DMS153 (cell line): ENCODE measurements at regions not wholly inside any gene's neighbourhood (a gene's known extent, or its start where the extent isn't known, plus 50 kb on each side); places are given as distances from the start of the nearest gene placed in this dataset.
A peak's percentile ranks its signal among the peaks of the same experiment; 100 is the strongest.
"Not testable (repeated sequence)": the region's sequence is repeated elsewhere in the genome, so short reads cannot be mapped to it uniquely, and the experiment has no call there.

ENCODE experiments used
- DNase-seq: peaks from one replicate; lab custom pipeline; 2025; lab: John Stamatoyannopoulos, UW

GRCh38 chr4:133316909-133317308 lies 167.8 kb downstream of the PCDH10 start:
- DNase-seq: no peak

DNA sequence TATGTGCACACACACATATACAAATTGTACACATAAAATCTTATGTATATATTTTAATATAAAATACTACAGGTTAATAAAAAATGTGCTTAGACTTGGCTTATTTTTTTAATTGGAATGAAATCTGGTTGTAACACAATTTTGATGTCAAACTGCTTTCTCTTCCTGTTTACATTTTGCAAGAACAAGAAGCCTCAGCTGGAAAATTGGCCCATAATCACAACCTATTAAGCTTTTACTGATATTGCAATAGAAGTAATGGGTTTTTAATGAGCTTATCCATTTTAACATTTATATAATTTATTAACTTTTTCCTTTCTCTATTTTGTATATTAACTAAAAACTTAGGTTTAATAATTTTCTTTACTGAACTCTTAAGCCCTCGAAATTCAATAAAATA lies 165.9 kb downstream of the PCDH10 start:
- DNase-seq: no peak

GRCh38 chr4:133287396-133287795 lies 138.3 kb downstream of the PCDH10 start:
- no peak for DNase-seq

DNA sequence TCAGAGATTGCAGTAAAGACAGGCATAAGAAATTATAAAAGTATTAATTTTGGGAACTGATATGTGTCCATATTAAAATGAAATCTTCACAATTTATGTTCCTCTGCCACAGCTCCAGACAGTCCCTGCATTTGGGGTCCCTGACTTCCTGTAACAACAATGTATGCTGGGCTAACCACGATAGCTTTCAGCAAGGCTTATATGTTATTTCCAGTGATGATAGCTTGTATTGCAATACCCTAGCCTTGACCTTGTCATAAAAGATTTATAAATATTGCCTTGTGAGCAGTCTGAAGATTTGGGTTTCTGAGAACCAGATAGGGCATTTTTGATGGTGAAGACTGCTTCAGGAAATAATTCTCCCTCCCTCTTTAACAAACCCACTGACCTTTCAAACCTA lies 129.5 kb downstream of the PCDH10 start:
- DNase-seq: no peak

DNA sequence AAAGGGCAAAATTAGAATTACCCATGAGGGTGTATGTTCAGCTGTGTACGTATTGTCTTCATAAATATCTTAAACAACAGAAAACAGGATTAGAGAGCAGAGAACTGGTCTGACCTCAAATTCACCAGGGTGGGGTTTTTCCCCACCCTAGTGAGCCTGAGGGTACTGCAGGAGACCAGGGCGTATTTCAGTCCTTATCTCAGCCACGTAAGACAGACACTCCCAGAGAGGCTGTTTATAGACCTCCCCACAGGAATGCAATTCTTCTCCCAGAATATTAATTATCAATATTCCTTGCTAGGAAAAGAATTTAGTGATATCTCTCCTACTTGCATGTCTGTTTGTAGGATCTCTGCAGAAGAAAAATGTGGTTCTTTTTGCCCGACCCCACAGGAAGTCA lies 128.8 kb downstream of the PCDH10 start:
- DNase-seq: not testable (repeated sequence)

GRCh38 chr4:133275246-133275645 lies 126.2 kb downstream of the PCDH10 start:
- DNase-seq: no peak

GRCh38 chr4:133273401-133273800 lies 124.3 kb downstream of the PCDH10 start:
- DNase-seq: no peak

DNA sequence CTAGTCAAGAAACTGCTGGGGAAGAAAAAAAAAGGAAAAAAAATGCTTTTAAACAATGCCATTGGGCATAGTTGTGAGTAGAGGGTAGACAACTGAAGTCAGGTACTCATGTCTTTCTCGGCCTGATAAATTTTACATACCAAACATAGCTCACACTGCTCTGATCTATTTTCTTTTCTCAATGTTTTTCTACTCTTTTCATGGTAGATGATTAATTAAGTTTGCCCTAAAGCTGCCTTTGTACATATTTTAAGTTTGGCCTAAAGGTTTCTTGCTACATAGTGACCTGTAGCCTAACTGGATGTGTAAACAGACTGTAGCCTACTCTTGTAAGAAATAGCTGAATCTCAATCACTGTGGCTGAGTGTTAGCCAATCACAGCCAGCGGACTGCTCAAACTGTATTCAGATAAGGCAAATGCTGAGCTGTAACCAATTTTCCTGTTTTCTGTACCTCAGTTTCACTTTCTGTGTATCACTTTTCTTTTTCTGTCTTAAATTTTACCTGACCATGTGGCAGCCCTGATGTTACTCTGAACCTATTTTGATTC lies 121.0 kb downstream of the PCDH10 start:
- DNase-seq: no peak

GRCh38 chr4:133268205-133268604 lies 119.1 kb downstream of the PCDH10 start:
- no peak for DNase-seq

DNA sequence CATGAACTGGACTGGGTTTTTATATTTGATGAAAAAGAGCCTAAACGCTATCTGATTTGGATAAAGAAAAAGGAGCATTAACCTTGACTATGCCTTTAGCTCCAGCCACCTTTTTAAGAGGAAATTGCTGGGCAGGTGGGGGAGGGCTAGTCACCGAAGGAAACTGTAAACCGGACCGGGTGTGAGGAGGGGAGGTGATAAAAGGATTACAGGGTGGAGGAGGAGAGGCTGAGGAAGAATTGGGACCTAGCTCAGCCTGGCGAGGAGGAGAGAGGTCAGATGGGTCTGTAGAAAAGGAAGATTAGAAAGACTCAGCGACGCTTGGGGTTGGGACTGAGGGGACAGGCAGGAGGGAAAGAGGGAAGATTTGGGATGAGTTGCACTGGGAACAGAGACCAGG lies 118.4 kb downstream of the PCDH10 start:
- DNase-seq: not testable (repeated sequence)

DNA sequence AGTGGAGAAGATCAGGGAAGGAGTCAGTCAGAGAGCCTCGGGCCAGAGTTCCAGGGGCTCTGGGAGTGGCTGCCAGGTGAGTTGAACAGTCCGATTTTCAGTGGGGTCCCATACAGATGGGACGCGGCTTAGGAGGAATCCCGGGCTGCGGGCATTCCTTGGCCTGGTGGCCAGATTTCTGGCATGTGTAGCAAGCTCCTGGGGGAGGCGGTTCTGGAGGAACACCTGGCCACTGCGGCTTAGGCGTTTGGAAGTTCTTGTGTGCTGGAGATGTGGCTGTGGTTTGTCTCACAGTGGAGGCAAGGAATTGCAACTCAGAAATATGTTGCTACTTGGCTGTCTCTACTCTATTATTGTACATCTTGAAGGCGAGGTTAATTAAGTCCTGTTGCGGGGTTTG lies 117.9 kb downstream of the PCDH10 start:
- DNase-seq: not testable (repeated sequence)

DNA sequence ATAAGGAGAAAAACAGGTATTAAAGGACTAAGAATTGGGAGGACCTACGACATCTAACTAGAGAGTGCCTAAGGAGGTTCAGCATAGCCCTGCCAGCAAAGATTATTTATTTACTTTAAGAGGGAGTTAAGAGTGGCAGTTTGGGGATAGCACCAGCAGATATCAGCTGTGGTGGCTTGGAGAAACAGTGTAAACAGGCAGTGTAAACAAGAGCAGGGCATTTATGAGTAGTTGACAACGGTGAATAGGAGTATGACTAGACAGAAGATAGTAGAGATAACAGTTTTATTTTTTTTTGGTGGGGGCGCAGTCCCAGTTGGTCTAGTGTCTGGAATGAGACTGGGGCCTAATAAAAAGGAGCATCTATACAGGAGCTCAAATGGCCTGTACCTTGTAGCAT lies 115.2 kb downstream of the PCDH10 start:
- DNase-seq: peak; percentile 5

GRCh38 chr4:133263104-133263503 lies 114.0 kb downstream of the PCDH10 start:
- no peak for DNase-seq

GRCh38 chr4:133247861-133248260 lies 98.8 kb downstream of the PCDH10 start:
- no peak for DNase-seq

- DNase-seq: no peak
Observed at GRCh38 chr4:133245226-133245625, 96.1 kb downstream of the PCDH10 start.
